Heart left ventricle (tissue), 16 donors: ENCODE measurements at regions not wholly inside any gene's neighbourhood (a gene's known extent, or its start where the extent isn't known, plus 50 kb on each side); places are given as distances from the start of the nearest gene placed in this dataset.
A peak's percentile ranks its signal among the peaks of the same experiment; 100 is the strongest.

Experiments used
- ATAC-seq, 4 donors: fragments of 200-7000 bp; cut with Tn5 transposase; one replicate each; pipeline ENCODE4 v1.9.1; 2020 to 2022; ENCODE audit warnings: moderate library complexity in 4 of 4, mild to moderate bottlenecking in 3 of 4, moderate number of reproducible peaks in 1 of 4
- DNase-seq, 5 donors: peaks; one replicate each; pipeline ENCODE4 v3.0.0-alpha.2; 2020
- H3K27ac ChIP-seq, 12 donors: fragments of 200-600 bp; sonication (generic) in 4 of 12; one replicate each; pipeline versions ENCODE4 v1.5.0 to v1.8.0; 2016 to 2022; ENCODE audit warnings: mild to moderate bottlenecking in 2 of 12
- H3K27me3 ChIP-seq, 9 donors: fragments of 200-600 bp; sonication (generic) in 2 of 9; one replicate each; pipeline versions ENCODE4 v1.5.1 to v1.8.0; 2016 to 2022; ENCODE audit warnings: mild to moderate bottlenecking in 3 of 9
- H3K36me3 ChIP-seq, 9 donors: fragments of 200-600 bp; sonication (generic) in 2 of 9; one replicate each; pipeline versions ENCODE4 v1.5.0 to v1.8.0; 2018 to 2022; ENCODE audit warnings: mild to moderate bottlenecking in 2 of 9
- H3K4me1 ChIP-seq, 12 donors: fragments of 200-600 bp; sonication (generic) in 4 of 12; one replicate each; pipeline versions ENCODE4 v1.5.0 to v1.8.0; 2016 to 2022; ENCODE audit warnings: mild to moderate bottlenecking in 3 of 12
- H3K4me3 ChIP-seq, 12 donors: fragments of 200-600 bp; sonication (generic) in 4 of 12; one replicate each; pipeline versions ENCODE4 v1.5.0 to v1.8.0; 2017 to 2022; ENCODE audit warnings: mild to moderate bottlenecking in 9 of 12, moderate library complexity in 4 of 12
- H3K9me3 ChIP-seq, 12 donors: fragments of 200-600 bp; sonication (generic) in 4 of 12; one replicate each; pipeline versions ENCODE4 v1.5.0 to v1.8.0; 2016 to 2022; ENCODE audit warnings: mild to moderate bottlenecking in 1 of 12
- CTCF ChIP-seq, 12 donors: fragments of 200-600 bp; sonication (generic) in 4 of 12; IDR thresholded peaks; one replicate each; pipeline versions ENCODE4 v1.5.0 to v1.8.0; 2018 to 2022; ENCODE audit warnings: antibody characterized with exemption in 12 of 12, mild to moderate bottlenecking in 5 of 12
- POLR2A ChIP-seq, 2 donors: fragments of 450-650 bp; IDR thresholded peaks; one replicate each; pipeline ENCODE4 v1.6.1; 2017; ENCODE audit warnings: antibody characterized with exemption in 2 of 2, mild to moderate bottlenecking in 2 of 2, moderate library complexity in 2 of 2
- WGBS, 4 donors: extraction: QIAGEN DNeasy Blood & Tissue Kit in 2 of 4; methylation state at CpG; one replicate each; pipeline versions ENCODE4 v1.1.5 to v1.1.7; 2013 to 2018; 5-methylcytosine and 5-hydroxymethylcytosine counted together
- intact Hi-C, 10 donors: fragments of 100-400 bp; cut with DNase I; formaldehyde crosslinking; loops; one replicate each; pipeline versions ENCODE4 v1.11.1 to v1.14.2; 2022
- donor health status: ischemic (EF 13 %, LVEDD 7.1; RV severe dilation, severe dysfunction).
- donor health status: healthy with polysubstance abuse.
- donor health status: DM: no; HTN: yes; CAD: no.
- donor health status: DM: no; HTN: no; CAD: no.
- donor health status: ischemic (EF 25% LVEDD 6.9; RV normal size, moderate dysfunction).
- donor health status: ischemic (EF 25% LVEDD 5.7; RV mildly dilated, moderate dysfunction).
- donor health status: healthy.
- donor health status: DM: yes; HTN: yes; CAD: no.
- donor health status: ischemic (EF 35%, LVEDD 5.7; RV mildly dilated, moderate dysfunction).
- donor health status: nonischemic (EF 11% LVEDD 7.7; RV severe dilation, severe dysfunction).
- donor health status: DM: yes; HTN: yes; CAD: no.
- donor health status: PGD.
- donor health status: ischemic (EF 29% LVEDD 5.4; RV normal size, mild dysfunction).
- donor health status: nonischemic (EF 23%, LVEDD 6.1; RV moderate dilation, normal function).

- peaks cover 0 to 5% (median 0%) of the 10 kb centered on the region in 12 donors for H3K4me1 ChIP-seq
- TF ChIP-seq CTCF (IDR thresholded peaks at IDR 0.05): no peak
- TF ChIP-seq POLR2A (IDR thresholded peaks at IDR 0.05): no peak
- no peaks in the 10 kb centered on the region for H3K36me3 ChIP-seq
- intact Hi-C loops: no loop called here
- peak in 2 of 5 donors; percentile 14 to 23 for DNase-seq
- H3K9me3 ChIP-seq: no peaks in the 10 kb centered on the region
- H3K27me3 ChIP-seq: no peaks in the 10 kb centered on the region
- WGBS, 4 donors: 87 to 94% (median 91%) methylated on average over 17 to 22 of the region's 22 CpGs
- no peak overlapping the region for H3K27ac ChIP-seq
- no peak for ATAC-seq
- H3K4me3 ChIP-seq: no peak overlapping the region
Measured at GRCh38 chr11:69375316-69376154, 81.6 kb downstream of the MYEOV start.

GRCh38 chr11:69376155-69377028, 82.4 kb downstream of the MYEOV start:
- Histone ChIP-seq H3K27ac (no peak overlapping the region), H3K36me3 (no peaks in the 10 kb centered on the region), H3K27me3 (no peaks in the 10 kb centered on the region), H3K4me3 (no peak overlapping the region), H3K9me3 (no peaks in the 10 kb centered on the region), H3K4me1 (peaks cover 0 to 5% (median 0%) of the 10 kb centered on the region in 12 donors)
- peak in 2 of 5 donors; percentile 10 to 17 for DNase-seq
- ATAC-seq: no peak
- WGBS, 4 donors: 92 to 95% (median 92%) methylated on average over 15 to 20 of the region's 20 CpGs
- TF ChIP-seq CTCF (IDR thresholded peaks at IDR 0.05): no peak
- no peak for TF ChIP-seq POLR2A (IDR thresholded peaks at IDR 0.05)
- intact Hi-C loops: no loop called here

GRCh38 chr11:69377029-69377952, 83.3 kb downstream of the MYEOV start:
- Histone ChIP-seq H3K9me3 (no peaks in the 10 kb centered on the region), H3K36me3 (no peaks in the 10 kb centered on the region), H3K4me3 (no peak overlapping the region), H3K27ac (no peak overlapping the region), H3K27me3 (no peaks in the 10 kb centered on the region), H3K4me1 (peaks cover 0 to 8% (median 0%) of the 10 kb centered on the region in 12 donors)
- 72 to 77% (median 75%) methylated on average over 48 to 54 of the region's 54 CpGs for WGBS, 4 donors
- DNase-seq (peak in 2 of 5 donors; percentile 8 to 22), ATAC-seq (no peak)
- TF ChIP-seq POLR2A (IDR thresholded peaks at IDR 0.05): no peak
- no peak for TF ChIP-seq CTCF (IDR thresholded peaks at IDR 0.05)
- intact Hi-C loops: no loop called here
